ENCODE measurements at regions not wholly inside any gene's neighbourhood (a gene's known extent, or its start where the extent isn't known, plus 50 kb on each side); places are given as distances from the start of the nearest gene placed in this dataset.

GRCh38 chr13:38419312-38419873, 69.7 kb downstream of the UFM1 start:
- intact Hi-C loops (cut with micrococcal nuclease): no loop called here
- no peak overlapping the region for H2AFZ ChIP-seq (ENCODE audit: low read depth, low read length, poor library complexity, severe bottlenecking)
- no peak for DNase-seq (ENCODE audit: low read depth, low spot score)
- H3K9ac ChIP-seq (ENCODE audit: low read length): no peak overlapping the region
- H3K9me3 ChIP-seq (ENCODE audit: control insufficient read depth in 1 of 2, insufficient read depth in 1 of 2, low read depth in 1 of 2, low read length in 2 of 2): no peaks in the 10 kb centered on the region
- ATAC-seq: no peak
- H4K20me1 ChIP-seq (ENCODE audit: insufficient read depth): no peaks in the 10 kb centered on the region
- H3K36me3 ChIP-seq (ENCODE audit: control insufficient read depth in 1 of 2, insufficient read depth in 2 of 2, low read length in 2 of 2): no peaks in the 10 kb centered on the region
- no peak overlapping the region for H3K27ac ChIP-seq (ENCODE audit: low read depth, low read length)
- no peaks in the 10 kb centered on the region for H3K27me3 ChIP-seq (ENCODE audit: insufficient read depth, low read length)
- H3K4me3 ChIP-seq (replicated peaks in 1 of 2; ENCODE audit: low read depth in 1 of 2, low read length in 2 of 2): no peak overlapping the region
- ChIA-PET POLR2A (no interaction called here), CTCF (no interaction called here), RAD21 (ENCODE audit: low non-redundant PET in 1 of 2, low total read pairs in 2 of 2, uncharacterized antibody in 2 of 2, unreplicated experiment in 2 of 2) (no interaction called here)
- no peaks in the 10 kb centered on the region for H3K4me1 ChIP-seq (ENCODE audit: control insufficient read depth in 1 of 2, insufficient read depth in 2 of 2, low read length in 2 of 2)
- no peaks in the 10 kb centered on the region for H3K9me2 ChIP-seq (ENCODE audit: insufficient read depth)
- no peaks in the 10 kb centered on the region for H3K79me2 ChIP-seq (ENCODE audit: insufficient read depth, low read length)
- BruUV-seq (replicated peaks): no TSS peak
- no peak for TF ChIP-seq RAD21 (IDR thresholded peaks at IDR 0.05; ENCODE audit: low read depth)
- no peak for TF ChIP-seq CTCF (IDR thresholded peaks at IDR 0.05 in 2 of 3, conservative IDR thresholded peaks at IDR 0.05 in 1 of 3; ENCODE audit: borderline replicate concordance in 1 of 3, insufficient read depth in 1 of 3, low read depth in 2 of 3, low read length in 2 of 3)
- TF ChIP-seq CEBPB (IDR thresholded peaks at IDR 0.05; ENCODE audit: low read depth): no peak
- TF ChIP-seq POLR2AphosphoS5 (IDR thresholded peaks at IDR 0.05; ENCODE audit: low read depth, low read length): no peak
- TF ChIP-seq CBX3 (IDR thresholded peaks at IDR 0.05; ENCODE audit: low read depth): no peak
- TF ChIP-seq, protein P1, sequence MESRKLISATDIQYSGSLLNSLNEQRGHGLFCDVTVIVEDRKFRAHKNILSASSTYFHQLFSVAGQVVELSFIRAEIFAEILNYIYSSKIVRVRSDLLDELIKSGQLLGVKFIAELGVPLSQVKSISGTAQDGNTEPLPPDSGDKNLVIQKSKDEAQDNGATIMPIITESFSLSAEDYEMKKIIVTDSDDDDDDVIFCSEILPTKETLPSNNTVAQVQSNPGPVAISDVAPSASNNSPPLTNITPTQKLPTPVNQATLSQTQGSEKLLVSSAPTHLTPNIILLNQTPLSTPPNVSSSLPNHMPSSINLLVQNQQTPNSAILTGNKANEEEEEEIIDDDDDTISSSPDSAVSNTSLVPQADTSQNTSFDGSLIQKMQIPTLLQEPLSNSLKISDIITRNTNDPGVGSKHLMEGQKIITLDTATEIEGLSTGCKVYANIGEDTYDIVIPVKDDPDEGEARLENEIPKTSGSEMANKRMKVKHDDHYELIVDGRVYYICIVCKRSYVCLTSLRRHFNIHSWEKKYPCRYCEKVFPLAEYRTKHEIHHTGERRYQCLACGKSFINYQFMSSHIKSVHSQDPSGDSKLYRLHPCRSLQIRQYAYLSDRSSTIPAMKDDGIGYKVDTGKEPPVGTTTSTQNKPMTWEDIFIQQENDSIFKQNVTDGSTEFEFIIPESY (IDR thresholded peaks at IDR 0.05; ENCODE audit: extremely low read depth, insufficient replicate concordance, low read length): no peak
- no peak for TF ChIP-seq SRF (IDR thresholded peaks at IDR 0.05; ENCODE audit: low read depth)
- TF ChIP-seq TCF7L2 (IDR thresholded peaks at IDR 0.05; ENCODE audit: borderline replicate concordance, extremely low read depth, insufficient read depth, insufficient read length): no peak
- H3K4me2 ChIP-seq (ENCODE audit: low read length): no peak overlapping the region

Measured in HCT116 (cell line).